ENCODE measurements at regions not wholly inside any gene's neighbourhood (a gene's known extent, or its start where the extent isn't known, plus 50 kb on each side); places are given as distances from the start of the nearest gene placed in this dataset.

DNA sequence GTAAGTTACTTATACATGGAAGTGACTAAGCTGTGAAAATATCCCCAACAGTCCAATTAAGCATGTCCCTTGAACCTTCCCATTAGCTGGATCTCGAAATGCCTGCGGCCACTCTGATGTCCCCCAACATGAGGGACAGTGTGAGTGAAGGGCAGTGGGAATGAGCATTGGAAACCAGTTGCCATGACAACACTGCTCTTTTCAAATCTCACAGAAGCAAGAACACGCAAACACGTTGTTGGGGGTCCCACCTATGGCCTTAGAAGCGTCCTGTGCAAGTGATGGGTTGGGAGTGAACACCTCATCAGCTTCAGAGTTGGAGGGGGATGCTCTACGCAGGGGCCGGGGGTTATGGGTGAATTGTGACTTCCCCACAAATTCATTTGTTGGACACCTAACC, 205.9 kb downstream of the NXNL2 start:
- 86% methylated on average over 7 of the region's 7 CpGs for WGBS
- no peak overlapping the region for H3K4me3 ChIP-seq (ENCODE audit: low read depth in 1 of 3, low read length in 3 of 3)
- H3K36me3 ChIP-seq (ENCODE audit: control insufficient read depth in 4 of 4, insufficient read depth in 3 of 4, low read depth in 1 of 4, low read length in 3 of 4), result no peaks in the 10 kb centered on the region
- no peak overlapping the region for H3K27ac ChIP-seq (ENCODE audit: low read depth in 1 of 2, low read length in 2 of 2)
- no peaks in the 10 kb centered on the region for H3K4me1 ChIP-seq (ENCODE audit: control insufficient read depth in 4 of 4, insufficient read depth in 4 of 4, low read length in 3 of 4)
- peaks cover 0 to 6% (median 0%) of the 10 kb centered on the region in 4 donors for H3K27me3 ChIP-seq (ENCODE audit: control insufficient read depth in 4 of 4, insufficient read depth in 4 of 4, low read length in 3 of 4)
- no peak overlapping the region for H3K9ac ChIP-seq (ENCODE audit: low read depth in 1 of 2, low read length in 2 of 2)
- no peak for DNase-seq (ENCODE audit: low spot score)
- TF ChIP-seq JUND (IDR thresholded peaks at IDR 0.05) (no peak), RAD21 (IDR thresholded peaks at IDR 0.05) (no peak), NR2F2 (IDR thresholded peaks at IDR 0.05) (no peak), MAX (IDR thresholded peaks at IDR 0.05) (no peak), HNF4G (IDR thresholded peaks at IDR 0.05) (no peak), YY1 (IDR thresholded peaks at IDR 0.05) (no peak), REST (IDR thresholded peaks at IDR 0.05) (no peak), ATF3 (IDR thresholded peaks at IDR 0.05) (no peak), HNF4A (conservative IDR thresholded peaks at IDR 0.05) (no peak), SP1 (IDR thresholded peaks at IDR 0.05) (no peak), CTCF (IDR thresholded peaks at IDR 0.05; ENCODE audit: low read depth, low read length, missing input control) (no peak), EGR1 (IDR thresholded peaks at IDR 0.05; ENCODE audit: low read depth in 2 of 2) (no peak), ZBTB33 (IDR thresholded peaks at IDR 0.05) (no peak), FOXA2 (IDR thresholded peaks at IDR 0.05) (no peak), GABPA (IDR thresholded peaks at IDR 0.05 in 1 of 2, conservative IDR thresholded peaks at IDR 0.05 in 1 of 2) (no peak), RXRA (IDR thresholded peaks at IDR 0.05) (no peak), TAF1 (conservative IDR thresholded peaks at IDR 0.05) (no peak), FOXA1 (IDR thresholded peaks at IDR 0.05) (no peak)
- H3K9me3 ChIP-seq (ENCODE audit: control insufficient read depth in 4 of 4, low read length in 3 of 4), result no peaks in the 10 kb centered on the region

Measured in liver (tissue), 8 donors.